HCT116 (cell line): ENCODE measurements at regions not wholly inside any gene's neighbourhood (a gene's known extent, or its start where the extent isn't known, plus 50 kb on each side); places are given as distances from the start of the nearest gene placed in this dataset.

ENCODE experiments used
- ATAC-seq: fragments of 200-7000 bp; cut with Tn5 transposase; 2 replicates; pipeline ENCODE4 v1.9.1; 2020; ENCODE audit warnings: mild to moderate bottlenecking, moderate library complexity
- BruUV-seq: library from RNA; stranded (reverse); fragments of 400-500 nt; replicated peaks from 2 replicates; lab custom pipeline; 2021; lab: Mats Ljungman, UMichigan
- CTCF ChIA-PET: fragments of 300-600 bp; sonication (Branson Sonifier 250); formaldehyde crosslinking; loops from one replicate; lab custom pipeline; 2021; ENCODE audit warnings: antibody characterized with exemption; lab: Charles Lee
- POLR2A ChIA-PET: fragments of 300-600, 350-600 bp; sonication (Branson Sonifier 250); formaldehyde crosslinking; loops from one replicate; lab custom pipeline; 2021; ENCODE audit warnings: antibody characterized with exemption; lab: Charles Lee
- RAD21 ChIA-PET, 2 experiments: fragments of 300-600 bp; sonication (Branson Sonifier 250); formaldehyde crosslinking; loops; one replicate each; lab custom pipeline; 2023; ENCODE audit warnings: low total read pairs in 2 of 2; ENCODE audit not compliant: uncharacterized antibody in 2 of 2, unreplicated experiment in 2 of 2, low non-redundant PET in 1 of 2; lab: Charles Lee
- DNase-seq: peaks from one replicate; pipeline ENCODE4 v3.0.0-alpha.2; 2010; ENCODE audit warnings: low read depth, low spot score
- H2AFZ ChIP-seq: fragments of 200-600 bp; shearing (Covaris generic), sonication (generic); 2 replicates; pipeline ENCODE4 v1.6.1; 2017; ENCODE audit warnings: low read depth, mixed run types, mixed read lengths, antibody characterized with exemption, low read length; ENCODE audit not compliant: poor library complexity, severe bottlenecking
- H3K27ac ChIP-seq: 2 replicates; pipeline ENCODE4 v1.5.1; 2012; ENCODE audit warnings: low read depth, low read length
- H3K27me3 ChIP-seq: fragments of 200-600 bp; sonication (generic); 2 replicates; pipeline ENCODE4 v1.6.1; 2016; ENCODE audit warnings: mixed run types, low read length, mixed read lengths; ENCODE audit not compliant: insufficient read depth
- H3K36me3 ChIP-seq, 2 experiments: fragments of 200-500 bp in 1 of 2; fragments of 200-600 bp in 1 of 2; sonication (Bioruptor generic) in 1 of 2; sonication (generic) in 1 of 2; 2 replicates each; pipeline versions ENCODE4 v1.5.1 to v1.6.1; 2014 to 2016; ENCODE audit warnings: low read length in 2 of 2, inconsistent platforms in 1 of 2, mixed read lengths in 1 of 2, mixed run types in 1 of 2; ENCODE audit not compliant: insufficient read depth in 2 of 2, control insufficient read depth in 1 of 2
- H3K4me1 ChIP-seq, 2 experiments: fragments of 200-600 bp in 1 of 2; sonication (generic) in 1 of 2; 2 replicates each; pipeline versions ENCODE4 v1.5.1 to v1.6.1; 2012 to 2017; ENCODE audit warnings: low read length in 2 of 2, inconsistent platforms in 1 of 2, mild to moderate bottlenecking in 1 of 2, mixed read lengths in 1 of 2, mixed run types in 1 of 2, moderate library complexity in 1 of 2; ENCODE audit not compliant: insufficient read depth in 2 of 2, control insufficient read depth in 1 of 2
- H3K4me2 ChIP-seq: fragments of 200-600 bp; sonication (generic); 2 replicates; pipeline ENCODE4 v1.6.1; 2017; ENCODE audit warnings: mixed run types, low read length, mixed read lengths
- H3K4me3 ChIP-seq, 2 experiments: fragments of 200-600 bp in 1 of 2; sonication (generic) in 1 of 2; replicated peaks in 1 of 2; 2 replicates each; pipeline ENCODE4 v1.5.1; 2011 to 2016; ENCODE audit warnings: low read length in 2 of 2, control low read depth in 1 of 2, low read depth in 1 of 2, mild to moderate bottlenecking in 1 of 2, mixed read lengths in 1 of 2, mixed run types in 1 of 2
- H3K79me2 ChIP-seq: fragments of 200-600 bp; sonication (generic); 2 replicates; pipeline ENCODE4 v1.6.1; 2017; ENCODE audit warnings: mild to moderate bottlenecking, mixed run types, low read length, moderate library complexity, mixed read lengths; ENCODE audit not compliant: insufficient read depth
- H3K9ac ChIP-seq: fragments of 200-600 bp; sonication (generic); 2 replicates; pipeline ENCODE4 v1.6.1; 2016; ENCODE audit warnings: low read length, mixed read lengths
- H3K9me2 ChIP-seq: fragments of 200-600 bp; sonication (generic), shearing (Covaris generic); 2 replicates; pipeline ENCODE4 v1.6.1; 2017; ENCODE audit warnings: mixed run types, mild to moderate bottlenecking, moderate library complexity; ENCODE audit not compliant: insufficient read depth
- H3K9me3 ChIP-seq, 2 experiments: fragments of 200-500 bp in 1 of 2; fragments of 200-600 bp in 1 of 2; sonication (Bioruptor generic) in 1 of 2; sonication (generic) in 1 of 2; 2 replicates each; pipeline ENCODE4 v1.6.1; 2014 to 2017; ENCODE audit warnings: low read length in 2 of 2, mixed read lengths in 2 of 2, inconsistent platforms in 1 of 2, low read depth in 1 of 2, mild to moderate bottlenecking in 1 of 2, mixed run types in 1 of 2, moderate library complexity in 1 of 2; ENCODE audit not compliant: control insufficient read depth in 1 of 2, insufficient read depth in 1 of 2
- H4K20me1 ChIP-seq: fragments of 200-600 bp; sonication (generic), shearing (Covaris generic); 2 replicates; pipeline ENCODE4 v1.6.1; 2017; ENCODE audit warnings: mixed run types, mild to moderate bottlenecking, moderate library complexity; ENCODE audit not compliant: insufficient read depth
- CBX3 ChIP-seq: IDR thresholded peaks from 2 replicates; pipeline ENCODE4 v1.6.1; 2012; ENCODE audit warnings: low read depth
- CEBPB ChIP-seq: IDR thresholded peaks from 2 replicates; pipeline ENCODE4 v1.6.1; 2012; ENCODE audit warnings: low read depth
- ELF1 ChIP-seq: IDR thresholded peaks from 2 replicates; pipeline ENCODE4 v1.6.1; 2012; ENCODE audit warnings: low read depth, borderline replicate concordance
- EZH2phosphoT487 ChIP-seq: fragments of 200-600 bp; IDR thresholded peaks from 2 replicates; pipeline ENCODE4 v1.6.1; 2018; ENCODE audit warnings: antibody characterized with exemption, borderline replicate concordance
- FOSL1 ChIP-seq: IDR thresholded peaks from 2 replicates; pipeline ENCODE4 v1.6.1; 2012; ENCODE audit warnings: low read depth
- JUND ChIP-seq: IDR thresholded peaks from 2 replicates; pipeline ENCODE4 v1.6.1; 2012
- POLR2A ChIP-seq: IDR thresholded peaks from 2 replicates; pipeline ENCODE4 v1.7.0; 2011; ENCODE audit warnings: borderline replicate concordance; ENCODE audit not compliant: insufficient read depth, insufficient read length; ENCODE audit errors: extremely low read depth
- POLR2AphosphoS5 ChIP-seq: IDR thresholded peaks from 2 replicates; pipeline ENCODE4 v1.6.1; 2011; ENCODE audit warnings: mild to moderate bottlenecking, low read depth, low read length, moderate library complexity
- RAD21 ChIP-seq: IDR thresholded peaks from 2 replicates; pipeline ENCODE4 v1.6.1; 2012; ENCODE audit warnings: low read depth, mild to moderate bottlenecking
- SIN3A ChIP-seq: IDR thresholded peaks from 2 replicates; pipeline ENCODE4 v1.6.1; 2012; ENCODE audit warnings: low read depth
- SP1 ChIP-seq: IDR thresholded peaks from 2 replicates; pipeline ENCODE4 v1.6.1; 2012; ENCODE audit warnings: low read depth
- SRF ChIP-seq: IDR thresholded peaks from 2 replicates; pipeline ENCODE4 v1.6.1; 2012; ENCODE audit warnings: low read depth
- TCF7L2 ChIP-seq: IDR thresholded peaks from 2 replicates; pipeline ENCODE4 v1.7.0; 2011; ENCODE audit warnings: borderline replicate concordance, inconsistent platforms; ENCODE audit not compliant: insufficient read depth, insufficient read length; ENCODE audit errors: extremely low read depth
- YY1 ChIP-seq: IDR thresholded peaks from 2 replicates; pipeline ENCODE4 v1.6.1; 2011; ENCODE audit warnings: low read length, low read depth, moderate library complexity, mild to moderate bottlenecking; ENCODE audit not compliant: insufficient replicate concordance; ENCODE audit errors: extremely low read depth
- ZNF274 ChIP-seq: fragments of 200-500 bp; sonication (Bioruptor generic); IDR thresholded peaks from 2 replicates; pipeline ENCODE4 v1.6.1; 2014; ENCODE audit warnings: mild to moderate bottlenecking, low read depth, low read length, inconsistent platforms
- intact Hi-C: fragments of 100-400 bp; cut with micrococcal nuclease; formaldehyde crosslinking; loops from 2 replicates; pipeline ENCODE4 v1.10.0; 2022
- TF ChIP-seq, protein P1 (sequence below), 3 experiments: fragments of 200-600 bp in 1 of 3; sonication (generic) in 1 of 3; IDR thresholded peaks in 2 of 3; conservative IDR thresholded peaks in 1 of 3; 2 replicates each; pipeline ENCODE4 v1.5.1; 2012 to 2017; ENCODE audit warnings: low read depth in 2 of 3, low read length in 2 of 3, antibody characterized with exemption in 1 of 3, borderline replicate concordance in 1 of 3, control low read depth in 1 of 3, mild to moderate bottlenecking in 1 of 3, mixed read lengths in 1 of 3, mixed run types in 1 of 3, moderate library complexity in 1 of 3; ENCODE audit not compliant: insufficient read depth in 1 of 3
- TF ChIP-seq, protein P2 (sequence below): IDR thresholded peaks from 2 replicates; pipeline ENCODE4 v1.6.1; 2012; ENCODE audit warnings: low read depth
- TF ChIP-seq, protein P3 (sequence below): IDR thresholded peaks from 2 replicates; pipeline ENCODE4 v1.6.1; 2012

DNA sequence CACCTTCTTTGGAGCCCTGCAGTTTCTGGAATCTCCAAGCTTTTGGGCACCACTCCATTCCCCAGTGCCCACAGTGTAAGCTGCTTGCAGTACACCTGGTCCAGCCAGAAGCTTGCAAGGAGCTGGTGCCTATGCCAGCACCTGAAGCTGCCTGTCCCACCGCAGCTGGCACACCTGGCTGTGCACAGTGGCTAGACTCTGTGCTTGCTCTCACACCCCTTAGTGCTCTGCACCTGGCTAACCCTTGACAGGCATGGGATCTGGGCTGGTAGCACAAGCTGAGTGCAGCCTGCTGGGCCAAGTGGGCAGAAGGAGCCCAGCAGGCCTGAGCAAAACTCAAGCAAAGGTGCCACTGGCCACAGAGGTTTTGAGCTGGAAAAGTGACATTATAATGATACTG, 183.8 kb upstream of the MC4R start:
- ATAC-seq (no peak), DNase-seq (no peak)
- no peaks in the 10 kb centered on the region for H3K4me1 ChIP-seq
- no peaks in the 10 kb centered on the region for H3K79me2 ChIP-seq
- no peak overlapping the region for H3K27ac ChIP-seq
- no peak overlapping the region for H3K4me2 ChIP-seq
- ChIA-PET CTCF (interaction anchor here (1.3 kb wide), 1 partner anchor 568 kb away, joined by 6 read pairs; no protein-coding TSS in a partner anchor), RAD21 (interaction anchor here in 1 of 2 experiments (0.5 kb wide), 1 partner anchor 566 kb away, joined by 4 read pairs; no protein-coding TSS in a partner anchor), POLR2A (interaction anchor here (0.6 kb wide), 1 partner anchor 288 kb away, joined by 3 read pairs; no protein-coding TSS in a partner anchor)
- BruUV-seq, result no TSS peak
- H3K9me3 ChIP-seq, result no peaks in the 10 kb centered on the region
- TF ChIP-seq YY1 (no peak), ELF1 (no peak), CEBPB (no peak), POLR2AphosphoS5 (no peak), TCF7L2 (no peak), SP1 (no peak), SIN3A (no peak), RAD21 (no peak), JUND (no peak), FOSL1 (no peak), CBX3 (no peak), ZNF274 (no peak), POLR2A (no peak), SRF (no peak), EZH2phosphoT487 (no peak)
- TF ChIP-seq, protein P1, sequence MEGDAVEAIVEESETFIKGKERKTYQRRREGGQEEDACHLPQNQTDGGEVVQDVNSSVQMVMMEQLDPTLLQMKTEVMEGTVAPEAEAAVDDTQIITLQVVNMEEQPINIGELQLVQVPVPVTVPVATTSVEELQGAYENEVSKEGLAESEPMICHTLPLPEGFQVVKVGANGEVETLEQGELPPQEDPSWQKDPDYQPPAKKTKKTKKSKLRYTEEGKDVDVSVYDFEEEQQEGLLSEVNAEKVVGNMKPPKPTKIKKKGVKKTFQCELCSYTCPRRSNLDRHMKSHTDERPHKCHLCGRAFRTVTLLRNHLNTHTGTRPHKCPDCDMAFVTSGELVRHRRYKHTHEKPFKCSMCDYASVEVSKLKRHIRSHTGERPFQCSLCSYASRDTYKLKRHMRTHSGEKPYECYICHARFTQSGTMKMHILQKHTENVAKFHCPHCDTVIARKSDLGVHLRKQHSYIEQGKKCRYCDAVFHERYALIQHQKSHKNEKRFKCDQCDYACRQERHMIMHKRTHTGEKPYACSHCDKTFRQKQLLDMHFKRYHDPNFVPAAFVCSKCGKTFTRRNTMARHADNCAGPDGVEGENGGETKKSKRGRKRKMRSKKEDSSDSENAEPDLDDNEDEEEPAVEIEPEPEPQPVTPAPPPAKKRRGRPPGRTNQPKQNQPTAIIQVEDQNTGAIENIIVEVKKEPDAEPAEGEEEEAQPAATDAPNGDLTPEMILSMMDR (IDR thresholded peaks at IDR 0.05 in 2 of 3, conservative IDR thresholded peaks at IDR 0.05 in 1 of 3; ENCODE audit: borderline replicate concordance in 1 of 3, insufficient read depth in 1 of 3, low read depth in 2 of 3, low read length in 2 of 3), result no peak
- TF ChIP-seq, protein P2, sequence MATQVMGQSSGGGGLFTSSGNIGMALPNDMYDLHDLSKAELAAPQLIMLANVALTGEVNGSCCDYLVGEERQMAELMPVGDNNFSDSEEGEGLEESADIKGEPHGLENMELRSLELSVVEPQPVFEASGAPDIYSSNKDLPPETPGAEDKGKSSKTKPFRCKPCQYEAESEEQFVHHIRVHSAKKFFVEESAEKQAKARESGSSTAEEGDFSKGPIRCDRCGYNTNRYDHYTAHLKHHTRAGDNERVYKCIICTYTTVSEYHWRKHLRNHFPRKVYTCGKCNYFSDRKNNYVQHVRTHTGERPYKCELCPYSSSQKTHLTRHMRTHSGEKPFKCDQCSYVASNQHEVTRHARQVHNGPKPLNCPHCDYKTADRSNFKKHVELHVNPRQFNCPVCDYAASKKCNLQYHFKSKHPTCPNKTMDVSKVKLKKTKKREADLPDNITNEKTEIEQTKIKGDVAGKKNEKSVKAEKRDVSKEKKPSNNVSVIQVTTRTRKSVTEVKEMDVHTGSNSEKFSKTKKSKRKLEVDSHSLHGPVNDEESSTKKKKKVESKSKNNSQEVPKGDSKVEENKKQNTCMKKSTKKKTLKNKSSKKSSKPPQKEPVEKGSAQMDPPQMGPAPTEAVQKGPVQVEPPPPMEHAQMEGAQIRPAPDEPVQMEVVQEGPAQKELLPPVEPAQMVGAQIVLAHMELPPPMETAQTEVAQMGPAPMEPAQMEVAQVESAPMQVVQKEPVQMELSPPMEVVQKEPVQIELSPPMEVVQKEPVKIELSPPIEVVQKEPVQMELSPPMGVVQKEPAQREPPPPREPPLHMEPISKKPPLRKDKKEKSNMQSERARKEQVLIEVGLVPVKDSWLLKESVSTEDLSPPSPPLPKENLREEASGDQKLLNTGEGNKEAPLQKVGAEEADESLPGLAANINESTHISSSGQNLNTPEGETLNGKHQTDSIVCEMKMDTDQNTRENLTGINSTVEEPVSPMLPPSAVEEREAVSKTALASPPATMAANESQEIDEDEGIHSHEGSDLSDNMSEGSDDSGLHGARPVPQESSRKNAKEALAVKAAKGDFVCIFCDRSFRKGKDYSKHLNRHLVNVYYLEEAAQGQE, result no peak
- TF ChIP-seq, protein P3, sequence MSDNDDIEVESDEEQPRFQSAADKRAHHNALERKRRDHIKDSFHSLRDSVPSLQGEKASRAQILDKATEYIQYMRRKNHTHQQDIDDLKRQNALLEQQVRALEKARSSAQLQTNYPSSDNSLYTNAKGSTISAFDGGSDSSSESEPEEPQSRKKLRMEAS, result no peak
- no peak overlapping the region for H3K4me3 ChIP-seq
- no peak overlapping the region for H3K9ac ChIP-seq
- no peak overlapping the region for H2AFZ ChIP-seq
- no peaks in the 10 kb centered on the region for H4K20me1 ChIP-seq
- H3K36me3 ChIP-seq, result no peaks in the 10 kb centered on the region
- intact Hi-C loops, result no loop called here
- no peaks in the 10 kb centered on the region for H3K27me3 ChIP-seq
- no peaks in the 10 kb centered on the region for H3K9me2 ChIP-seq
